HG02642 (cell line): ENCODE measurements at regions not wholly inside any gene's neighbourhood (a gene's known extent, or its start where the extent isn't known, plus 50 kb on each side); places are given as distances from the start of the nearest gene placed in this dataset.

Experiments used
- ATAC-seq: cut with Tn5 transposase; IDR thresholded peaks from one replicate; pipeline ENCODE4 v1.9.1; 2021; ENCODE audit warnings: mild to moderate bottlenecking; ENCODE audit not compliant: unreplicated experiment, poor library complexity

- ATAC-seq, result no peak
These were observed 54.8 kb upstream of the ATP2C1 start for GRCh38 chr3:130838898-130839600.

GRCh38 chr3:130839813-130840212, 54.1 kb upstream of the ATP2C1 start:
- ATAC-seq, result peak; percentile 77

DNA sequence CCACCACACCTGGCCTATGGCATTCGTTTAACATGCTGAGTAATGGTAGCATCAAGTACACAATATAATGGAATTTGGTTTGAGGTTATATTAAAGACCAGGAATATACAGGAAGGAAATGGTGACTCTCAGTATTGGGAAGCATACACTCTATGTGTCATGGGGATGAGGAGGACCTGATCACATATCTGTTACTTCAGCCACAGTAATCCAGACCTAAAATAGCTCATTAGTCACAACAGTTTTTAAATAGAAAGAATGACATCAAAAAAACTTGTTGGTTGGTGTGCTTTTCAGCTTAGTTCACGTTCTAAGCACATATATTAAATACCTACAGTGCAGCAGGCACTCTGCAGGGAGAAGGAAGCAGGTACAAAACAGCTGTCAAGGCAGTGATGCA, 52.5 kb upstream of the ATP2C1 start:
- ATAC-seq, result no peak

DNA sequence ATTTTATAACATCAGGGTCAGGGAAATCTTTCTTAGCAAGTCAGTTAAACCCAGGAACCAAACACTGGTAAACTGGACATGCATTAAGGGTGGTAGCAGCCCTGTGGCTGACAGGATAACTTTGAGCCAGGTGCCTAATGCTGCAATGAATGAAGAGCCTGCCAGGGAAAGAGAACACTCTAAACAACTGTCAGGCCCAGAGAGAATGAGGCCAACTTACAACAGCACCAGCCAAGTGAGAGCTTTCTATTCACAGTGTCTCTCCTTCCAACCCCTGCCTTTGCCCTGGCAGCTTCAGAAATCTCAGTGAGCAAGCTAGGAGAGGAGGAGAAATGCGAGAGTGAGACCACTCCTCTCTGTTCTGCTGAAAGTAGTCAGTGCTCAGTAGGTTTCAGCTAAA, 50.4 kb upstream of the ATP2C1 start:
- ATAC-seq, result no peak
